Ovary (tissue), 3 donors: ENCODE measurements at regions not wholly inside any gene's neighbourhood (a gene's known extent, or its start where the extent isn't known, plus 50 kb on each side); places are given as distances from the start of the nearest gene placed in this dataset.

ENCODE experiments used
- EP300 ChIP-seq: sonication (generic); formaldehyde crosslinking; IDR thresholded peaks from one replicate; pipeline ENCODE4 v1.6.1; 2017; ENCODE audit warnings: antibody characterized with exemption
- POLR2A ChIP-seq: fragments of 450-650 bp; IDR thresholded peaks from one replicate; pipeline ENCODE4 v1.6.1; 2017; ENCODE audit warnings: antibody characterized with exemption, mild to moderate bottlenecking, moderate library complexity
- TF ChIP-seq, protein P1 (sequence below), 3 donors: fragments of 450-650 bp in 2 of 3; fragments of 200-600 bp in 1 of 3; IDR thresholded peaks; one replicate each; pipeline versions ENCODE4 v1.5.1 to v1.8.0; 2016 to 2022; ENCODE audit warnings: antibody characterized with exemption in 3 of 3, mild to moderate bottlenecking in 1 of 3
- donor health status: DM: no; HTN: no; CAD: no.

DNA sequence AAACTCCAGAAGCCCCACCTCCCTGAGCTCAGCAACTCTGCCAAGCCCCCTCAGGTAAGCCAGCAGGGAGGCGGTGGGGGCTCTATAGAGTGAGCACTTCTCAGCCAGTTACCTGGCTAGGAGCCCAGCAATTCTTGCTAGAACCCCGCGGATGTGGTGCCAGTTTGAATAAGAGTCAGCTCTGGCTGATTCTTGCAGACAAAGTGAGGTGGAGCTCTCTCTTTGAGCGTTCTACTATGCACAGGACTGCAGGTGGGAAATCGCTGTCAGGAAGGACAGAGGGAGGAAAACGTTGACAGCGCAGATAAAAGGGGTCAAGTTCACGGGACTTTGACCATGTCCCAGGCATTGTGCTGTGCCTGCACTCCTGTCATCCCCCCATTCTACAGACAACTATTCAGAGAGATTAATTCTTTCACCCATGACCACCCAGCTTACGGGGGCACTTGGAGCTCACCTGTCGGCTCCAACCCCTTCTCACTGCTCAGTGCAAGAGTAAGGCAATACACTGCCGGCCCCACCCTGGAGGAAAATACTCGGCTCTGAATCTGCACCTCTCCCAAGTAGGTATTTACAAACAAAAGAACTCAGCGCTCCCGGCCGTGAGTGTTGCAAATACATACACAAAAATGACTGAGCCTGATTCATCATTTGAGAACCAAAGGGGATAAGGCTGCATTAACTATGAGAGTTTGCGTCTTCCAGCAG is 92.9 kb downstream of the ANKRD60 start:
- TF ChIP-seq POLR2A (no peak), EP300 (no peak)
- TF ChIP-seq, protein P1, sequence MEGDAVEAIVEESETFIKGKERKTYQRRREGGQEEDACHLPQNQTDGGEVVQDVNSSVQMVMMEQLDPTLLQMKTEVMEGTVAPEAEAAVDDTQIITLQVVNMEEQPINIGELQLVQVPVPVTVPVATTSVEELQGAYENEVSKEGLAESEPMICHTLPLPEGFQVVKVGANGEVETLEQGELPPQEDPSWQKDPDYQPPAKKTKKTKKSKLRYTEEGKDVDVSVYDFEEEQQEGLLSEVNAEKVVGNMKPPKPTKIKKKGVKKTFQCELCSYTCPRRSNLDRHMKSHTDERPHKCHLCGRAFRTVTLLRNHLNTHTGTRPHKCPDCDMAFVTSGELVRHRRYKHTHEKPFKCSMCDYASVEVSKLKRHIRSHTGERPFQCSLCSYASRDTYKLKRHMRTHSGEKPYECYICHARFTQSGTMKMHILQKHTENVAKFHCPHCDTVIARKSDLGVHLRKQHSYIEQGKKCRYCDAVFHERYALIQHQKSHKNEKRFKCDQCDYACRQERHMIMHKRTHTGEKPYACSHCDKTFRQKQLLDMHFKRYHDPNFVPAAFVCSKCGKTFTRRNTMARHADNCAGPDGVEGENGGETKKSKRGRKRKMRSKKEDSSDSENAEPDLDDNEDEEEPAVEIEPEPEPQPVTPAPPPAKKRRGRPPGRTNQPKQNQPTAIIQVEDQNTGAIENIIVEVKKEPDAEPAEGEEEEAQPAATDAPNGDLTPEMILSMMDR (IDR thresholded peaks at IDR 0.05) = no peak
